HG02870 (cell line): ENCODE measurements at regions not wholly inside any gene's neighbourhood (a gene's known extent, or its start where the extent isn't known, plus 50 kb on each side); places are given as distances from the start of the nearest gene placed in this dataset.
"Not testable (repeated sequence)": the region's sequence is repeated elsewhere in the genome, so short reads cannot be mapped to it uniquely, and the experiment has no call there.

Experiments
- ATAC-seq: cut with Tn5 transposase; IDR thresholded peaks from one replicate; pipeline ENCODE4 v1.9.1; 2021; ENCODE audit warnings: mild to moderate bottlenecking, moderate library complexity; ENCODE audit not compliant: unreplicated experiment

- ATAC-seq = no peak
Observed at GRCh38 chr5:110221036-110221435, 505.4 kb downstream of the TMEM232 start.

- ATAC-seq = no peak
Observed at GRCh38 chr5:110224050-110224449, 502.4 kb downstream of the TMEM232 start.

GRCh38 chr5:110225949-110226348 lies 500.5 kb downstream of the TMEM232 start:
- no peak for ATAC-seq

- no peak for ATAC-seq
Observed at GRCh38 chr5:110239786-110240185, 486.7 kb downstream of the TMEM232 start.

- no peak for ATAC-seq
Observed at GRCh38 chr5:110242950-110243349, 483.5 kb downstream of the TMEM232 start.

GRCh38 chr5:110248921-110249320 lies 477.6 kb downstream of the TMEM232 start:
- no peak for ATAC-seq

GRCh38 chr5:110250355-110250754 lies 476.1 kb downstream of the TMEM232 start:
- ATAC-seq = no peak

- no peak for ATAC-seq
Observed at GRCh38 chr5:110250755-110251154, 475.7 kb downstream of the TMEM232 start.

- no peak for ATAC-seq
Observed at GRCh38 chr5:110251366-110251765, 475.1 kb downstream of the TMEM232 start.

- ATAC-seq = no peak
Observed at GRCh38 chr5:110255194-110255593, 471.3 kb downstream of the TMEM232 start.

GRCh38 chr5:110256298-110256697 lies 470.2 kb downstream of the TMEM232 start:
- ATAC-seq = no peak

GRCh38 chr5:110257971-110258370 lies 468.5 kb downstream of the TMEM232 start:
- no peak for ATAC-seq

GRCh38 chr5:110258460-110259216 lies 467.8 kb downstream of the TMEM232 start:
- ATAC-seq = no peak

- ATAC-seq = no peak
Observed at GRCh38 chr5:110262749-110263148, 463.7 kb downstream of the TMEM232 start.

- no peak for ATAC-seq
Observed at GRCh38 chr5:110264661-110265060, 461.8 kb downstream of the TMEM232 start.

GRCh38 chr5:110265162-110265561 lies 461.3 kb downstream of the TMEM232 start:
- ATAC-seq = no peak

- ATAC-seq = no peak
Observed at GRCh38 chr5:110267714-110268113, 458.8 kb downstream of the TMEM232 start.

GRCh38 chr5:110268283-110268682 lies 458.2 kb downstream of the TMEM232 start:
- ATAC-seq = no peak

GRCh38 chr5:110268985-110269384 lies 457.5 kb downstream of the TMEM232 start:
- ATAC-seq = peak; percentile 45

GRCh38 chr5:110269478-110270142 lies 456.9 kb downstream of the TMEM232 start:
- ATAC-seq = no peak

GRCh38 chr5:110275878-110276277 lies 450.6 kb downstream of the TMEM232 start:
- ATAC-seq = no peak

- ATAC-seq = not testable (repeated sequence)
Observed at GRCh38 chr5:110278449-110278848, 448.0 kb downstream of the TMEM232 start.
